Pancreas (tissue), 10 donors: ENCODE measurements at regions not wholly inside any gene's neighbourhood (a gene's known extent, or its start where the extent isn't known, plus 50 kb on each side); places are given as distances from the start of the nearest gene placed in this dataset.

ENCODE experiments used
- ATAC-seq, 4 donors: fragments of 200-7000 bp; cut with Tn5 transposase; one replicate each; pipeline versions ENCODE4 v1.8.0 to v1.9.1; 2020; ENCODE audit warnings: mild to moderate bottlenecking in 4 of 4, moderate library complexity in 4 of 4
- DNase-seq, 6 donors: peaks; one replicate each; pipeline ENCODE4 v3.0.0-alpha.2; 2020
- FAIRE-seq: peaks from 2 replicates; lab custom pipeline; 2012; peaks lifted over from hg19 to GRCh38; lab: Jason Lieb, UNC
- H3K27ac ChIP-seq, 4 donors: fragments of 200-600 bp; sonication (generic); 1 replicate in 3 of 4; 2 replicates in 1 of 4; pipeline versions ENCODE4 v1.5.0 to v1.8.0; 2020
- H3K27me3 ChIP-seq, 4 donors: fragments of 200-600 bp; one replicate each; pipeline ENCODE4 v1.8.0; 2021
- H3K36me3 ChIP-seq, 3 donors: fragments of 200-600 bp; sonication (generic) in 1 of 3; one replicate each; pipeline versions ENCODE4 v1.5.0 to v1.8.0; 2020 to 2021
- H3K4me1 ChIP-seq, 3 donors: fragments of 200-600 bp; one replicate each; pipeline ENCODE4 v1.8.0; 2021
- H3K4me3 ChIP-seq, 4 donors: fragments of 200-600 bp; sonication (generic) in 2 of 4; one replicate each; pipeline versions ENCODE4 v1.5.0 to v1.8.0; 2020 to 2021
- H3K9me3 ChIP-seq, 4 donors: fragments of 200-600 bp; one replicate each; pipeline ENCODE4 v1.8.0; 2021
- CTCF ChIP-seq, 4 donors: fragments of 200-600 bp; sonication (generic) in 3 of 4; IDR thresholded peaks; one replicate each; pipeline versions ENCODE4 v1.5.0 to v1.8.0; 2021; ENCODE audit warnings: antibody characterized with exemption in 4 of 4
- WGBS, 2 donors: extraction: QIAGEN DNeasy Blood & Tissue Kit; methylation state at CpG; one replicate each; pipeline ENCODE4 v1.1.7; 2013; 5-methylcytosine and 5-hydroxymethylcytosine counted together
- intact Hi-C, 3 donors: fragments of 100-400 bp; cut with DNase I; formaldehyde crosslinking; loops; one replicate each; pipeline versions ENCODE4 v1.11.1 to v1.14.2; 2022
- donor health status: healthy with polysubstance abuse.
- donor health status: DM: no; HTN: no; CAD: no; lungs with moderate emphysema.
- donor health status: DM: no; HTN: no; CAD: no.
- donor health status: control.
- donor health status: control.
- donor health status: Bipolar disorder and iron deficiency.
- donor health status: DM: yes; HTN: yes; CAD: no.
- donor health status: DM: no; HTN: no; CAD: no.
- donor health status: DM: no; HTN: no; CAD: no.
- donor health status: DM: yes; HTN: yes; CAD: no.

GRCh38 chr12:87216436-87216835 is 812.8 kb downstream of the C12orf50 start:
- Histone ChIP-seq H3K36me3 (no peaks in the 10 kb centered on the region), H3K4me3 (no peak overlapping the region), H3K27ac (no peak overlapping the region), H3K9me3 (no peaks in the 10 kb centered on the region), H3K4me1 (peaks cover 0 to 14% (median 3%) of the 10 kb centered on the region in 3 donors), H3K27me3 (no peaks in the 10 kb centered on the region)
- FAIRE-seq (no peak), DNase-seq (no peak), ATAC-seq (no peak)
- WGBS, 2 donors: 87 to 90% methylated on average over 4 of the region's 4 CpGs
- no peak for TF ChIP-seq CTCF (IDR thresholded peaks at IDR 0.05)
- intact Hi-C loops: no loop called here

- no peak for TF ChIP-seq CTCF (IDR thresholded peaks at IDR 0.05)
- Histone ChIP-seq H3K9me3 (peaks cover 0 to 4% (median 0%) of the 10 kb centered on the region in 4 donors), H3K27me3 (no peaks in the 10 kb centered on the region), H3K27ac (no peak overlapping the region), H3K4me1 (no peaks in the 10 kb centered on the region), H3K4me3 (no peak overlapping the region), H3K36me3 (no peaks in the 10 kb centered on the region)
- no peak for DNase-seq
- intact Hi-C loops: no loop called here
- FAIRE-seq: no peak
- no peak for ATAC-seq
- WGBS, 2 donors: 48 to 53% methylated on average over 2 of the region's 2 CpGs
Observed at GRCh38 chr12:87202189-87202588, 827.0 kb downstream of the C12orf50 start.

GRCh38 chr12:87201598-87201997 is 827.6 kb downstream of the C12orf50 start:
- no peak for DNase-seq
- intact Hi-C loops: no loop called here
- no peaks in the 10 kb centered on the region for H3K27me3 ChIP-seq

GRCh38 chr12:87200289-87200979 is 828.8 kb downstream of the C12orf50 start:
- no peaks in the 10 kb centered on the region for H3K9me3 ChIP-seq
- H3K4me3 ChIP-seq: no peak overlapping the region
- WGBS, 2 donors: 81 to 90% methylated on average over 1 of the region's 1 CpG
- intact Hi-C loops: no loop called here
- no peak overlapping the region for H3K27ac ChIP-seq
- no peaks in the 10 kb centered on the region for H3K36me3 ChIP-seq
- FAIRE-seq: no peak
- H3K27me3 ChIP-seq: no peaks in the 10 kb centered on the region
- no peak for TF ChIP-seq CTCF (IDR thresholded peaks at IDR 0.05)
- H3K4me1 ChIP-seq: no peaks in the 10 kb centered on the region
- DNase-seq: no peak
- no peak for ATAC-seq

More at GRCh38 chr12:87201598-87201997, 827.6 kb downstream of the C12orf50 start:
- no peaks in the 10 kb centered on the region for H3K36me3 ChIP-seq
- no peak overlapping the region for H3K4me3 ChIP-seq
- FAIRE-seq: no peak
- H3K9me3 ChIP-seq: peaks cover 0 to under 1% (median 0%) of the 10 kb centered on the region in 4 donors
- no peak overlapping the region for H3K27ac ChIP-seq
- TF ChIP-seq CTCF (IDR thresholded peaks at IDR 0.05): no peak
- ATAC-seq: no peak
- H3K4me1 ChIP-seq: no peaks in the 10 kb centered on the region

- no peaks in the 10 kb centered on the region for H3K4me1 ChIP-seq
- no peak overlapping the region for H3K27ac ChIP-seq
- FAIRE-seq: no peak
- no peaks in the 10 kb centered on the region for H3K36me3 ChIP-seq
- 89 to 95% methylated on average over 1 of the region's 1 CpG for WGBS, 2 donors
- intact Hi-C loops: no loop called here
- no peak for TF ChIP-seq CTCF (IDR thresholded peaks at IDR 0.05)
- ATAC-seq: no peak
- no peak for DNase-seq
- H3K9me3 ChIP-seq: no peaks in the 10 kb centered on the region
- no peaks in the 10 kb centered on the region for H3K27me3 ChIP-seq
- H3K4me3 ChIP-seq: no peak overlapping the region
Observed at GRCh38 chr12:87198181-87198580, 831.0 kb downstream of the C12orf50 start.
